ENCODE measurements at regions not wholly inside any gene's neighbourhood (a gene's known extent, or its start where the extent isn't known, plus 50 kb on each side); places are given as distances from the start of the nearest gene placed in this dataset.

GRCh38 chr4:135941671-135942070 lies 1590.6 kb downstream of the PCDH18 start:
- TF ChIP-seq EZH2 (IDR thresholded peaks at IDR 0.05) (no peak), YY1 (IDR thresholded peaks at IDR 0.05; ENCODE audit: extremely low read depth, insufficient replicate concordance, low read depth, low read length) (no peak), TCF7L2 (IDR thresholded peaks at IDR 0.05; ENCODE audit: borderline replicate concordance, extremely low read depth, insufficient read depth, insufficient read length) (no peak), ZNF274 (IDR thresholded peaks at IDR 0.05; ENCODE audit: low read depth, low read length) (no peak), POLR2A (IDR thresholded peaks at IDR 0.05; ENCODE audit: borderline replicate concordance, extremely low read depth, insufficient read depth, insufficient read length) (no peak), REST (IDR thresholded peaks at IDR 0.05; ENCODE audit: low read depth) (no peak), EZH2phosphoT487 (IDR thresholded peaks at IDR 0.05; ENCODE audit: borderline replicate concordance) (no peak), ATF3 (IDR thresholded peaks at IDR 0.05) (no peak), ZBTB33 (IDR thresholded peaks at IDR 0.05; ENCODE audit: extremely low read depth, insufficient replicate concordance, low read length) (no peak), JUND (IDR thresholded peaks at IDR 0.05) (no peak), SP1 (IDR thresholded peaks at IDR 0.05; ENCODE audit: low read depth) (no peak), EGR1 (IDR thresholded peaks at IDR 0.05; ENCODE audit: low read depth) (no peak)
- ATAC-seq (no peak), DNase-seq (ENCODE audit: low read depth, low spot score) (no peak)
- H3K9ac ChIP-seq (ENCODE audit: low read length): no peak overlapping the region
- no peak overlapping the region for H3K4me3 ChIP-seq (replicated peaks in 1 of 2; ENCODE audit: low read depth in 1 of 2, low read length in 2 of 2)
- no peaks in the 10 kb centered on the region for H3K27me3 ChIP-seq (ENCODE audit: insufficient read depth, low read length)
- ChIA-PET RAD21 (ENCODE audit: low non-redundant PET in 1 of 2, low total read pairs in 2 of 2, uncharacterized antibody in 2 of 2, unreplicated experiment in 2 of 2) (no interaction called here), CTCF (no interaction called here), POLR2A (no interaction called here)
- intact Hi-C loops (cut with micrococcal nuclease): no loop called here
- no TSS peak for BruUV-seq (replicated peaks)
- H3K4me2 ChIP-seq (ENCODE audit: low read length): no peak overlapping the region
- no peak overlapping the region for H3K27ac ChIP-seq (ENCODE audit: low read depth, low read length)
- no peaks in the 10 kb centered on the region for H3K9me3 ChIP-seq (ENCODE audit: control insufficient read depth in 1 of 2, insufficient read depth in 1 of 2, low read depth in 1 of 2, low read length in 2 of 2)
- H3K79me2 ChIP-seq (ENCODE audit: insufficient read depth, low read length): no peaks in the 10 kb centered on the region
- H3K36me3 ChIP-seq (ENCODE audit: control insufficient read depth in 1 of 2, insufficient read depth in 2 of 2, low read length in 2 of 2): no peaks in the 10 kb centered on the region
- no peak overlapping the region for H2AFZ ChIP-seq (ENCODE audit: low read depth, low read length, poor library complexity, severe bottlenecking)
- H4K20me1 ChIP-seq (ENCODE audit: insufficient read depth): no peaks in the 10 kb centered on the region
- no peaks in the 10 kb centered on the region for H3K4me1 ChIP-seq (ENCODE audit: control insufficient read depth in 1 of 2, insufficient read depth in 2 of 2, low read length in 2 of 2)
- no peaks in the 10 kb centered on the region; the same call in 1 of the 2 replicates for H3K9me2 ChIP-seq (ENCODE audit: insufficient read depth)

Data from HCT116 (cell line).